Panc1 (cell line): ENCODE measurements at regions not wholly inside any gene's neighbourhood (a gene's known extent, or its start where the extent isn't known, plus 50 kb on each side); places are given as distances from the start of the nearest gene placed in this dataset.
"Not testable (repeated sequence)": the region's sequence is repeated elsewhere in the genome, so short reads cannot be mapped to it uniquely, and the experiment has no call there.

Experiments
- ATAC-seq: fragments of 200-7000 bp; cut with Tn5 transposase; 2 replicates; pipeline ENCODE4 v1.9.1; 2020; ENCODE audit warnings: mild to moderate bottlenecking, moderate library complexity
- BruUV-seq: library from RNA; stranded (reverse); fragments of 400-500 nt; replicated peaks from 2 replicates; lab custom pipeline; 2021; lab: Mats Ljungman, UMichigan
- CTCF ChIA-PET: fragments of 300-600 bp; sonication (Branson Sonifier 250); formaldehyde crosslinking; loops from one replicate; lab custom pipeline; 2022; ENCODE audit warnings: antibody characterized with exemption; lab: Charles Lee
- POLR2A ChIA-PET: fragments of 300-600 bp; sonication (Branson Sonifier 250); formaldehyde crosslinking; loops from one replicate; lab custom pipeline; 2022; ENCODE audit warnings: antibody characterized with exemption; lab: Charles Lee
- DNase-seq: peaks from one replicate; pipeline ENCODE4 v3.0.0-alpha.2; 2010; ENCODE audit warnings: low read depth, low spot score
- H3K27ac ChIP-seq: 2 replicates; pipeline ENCODE4 v1.5.1; 2011; ENCODE audit warnings: mild to moderate bottlenecking, low read length, inconsistent platforms
- H3K27me3 ChIP-seq: fragments of 200-500 bp; sonication (Bioruptor generic); 2 replicates; pipeline ENCODE4 v1.6.0; 2014; ENCODE audit warnings: low read length, inconsistent platforms; ENCODE audit not compliant: control insufficient read depth, insufficient read depth
- H3K36me3 ChIP-seq: fragments of 200-500 bp; sonication (Bioruptor generic); 2 replicates; pipeline ENCODE4 v1.5.1; 2014; ENCODE audit warnings: inconsistent platforms, mild to moderate bottlenecking, low read length, moderate library complexity; ENCODE audit not compliant: control insufficient read depth, insufficient read depth
- H3K4me1 ChIP-seq: 2 replicates; pipeline ENCODE4 v1.5.1; 2011; ENCODE audit warnings: inconsistent platforms, mild to moderate bottlenecking, low read length, moderate library complexity; ENCODE audit not compliant: control insufficient read depth, insufficient read depth
- H3K4me3 ChIP-seq, 2 experiments: 2 replicates each; pipeline ENCODE4 v1.5.1; 2011 to 2012; ENCODE audit warnings: low read depth in 2 of 2, low read length in 2 of 2, mild to moderate bottlenecking in 2 of 2, inconsistent platforms in 1 of 2, moderate library complexity in 1 of 2
- H3K9me3 ChIP-seq: fragments of 200-500 bp; sonication (Bioruptor generic); 2 replicates; pipeline ENCODE4 v1.5.1; 2014; ENCODE audit warnings: low read depth, mild to moderate bottlenecking, inconsistent platforms, low read length, moderate library complexity; ENCODE audit not compliant: control insufficient read depth, insufficient read depth
- POLR2AphosphoS5 ChIP-seq: IDR thresholded peaks from 2 replicates; pipeline ENCODE4 v1.6.1; 2012; ENCODE audit warnings: mild to moderate bottlenecking, low read depth, low read length, moderate library complexity
- REST ChIP-seq, 2 experiments: IDR thresholded peaks; 2 replicates each; pipeline ENCODE4 v1.6.1; 2011 to 2012; ENCODE audit warnings: low read depth in 2 of 2, control low read depth in 1 of 2, low read length in 1 of 2, mild to moderate bottlenecking in 1 of 2, moderate library complexity in 1 of 2; ENCODE audit not compliant: insufficient read depth in 1 of 2
- SIN3A ChIP-seq: IDR thresholded peaks from 2 replicates; pipeline ENCODE4 v1.6.1; 2012; ENCODE audit warnings: low read depth, mild to moderate bottlenecking, low read length, moderate library complexity, borderline replicate concordance; ENCODE audit not compliant: insufficient read depth
- TCF7L2 ChIP-seq: IDR thresholded peaks from 2 replicates; pipeline ENCODE4 v1.6.1; 2011; ENCODE audit warnings: mild to moderate bottlenecking, low read depth, low read length, inconsistent platforms
- in situ Hi-C: cut with HindIII; loops from 2 replicates; pipeline ENCODE4 v1.10.0; 2016; ENCODE audit warnings: low sequenced_read_pairs, low pct_unique_long_range_greater_than_20kb
- intact Hi-C: fragments of 100-400 bp; cut with micrococcal nuclease; formaldehyde crosslinking; loops from one replicate; pipeline ENCODE4 v1.10.0; 2022; ENCODE audit not compliant: unreplicated experiment
- TF ChIP-seq, protein P1 (sequence below): fragments of 450-650 bp; IDR thresholded peaks from 2 replicates; pipeline ENCODE4 v1.5.1; 2017; ENCODE audit warnings: mild to moderate bottlenecking

GRCh38 chr3:61409638-61410037, 151.7 kb upstream of the PTPRG start:
- Histone ChIP-seq H3K27ac (no peak overlapping the region), H3K4me1 (no peaks in the 10 kb centered on the region), H3K4me3 (no peak overlapping the region), H3K9me3 (no peaks in the 10 kb centered on the region), H3K27me3 (no peaks in the 10 kb centered on the region), H3K36me3 (no peaks in the 10 kb centered on the region)
- intact Hi-C loops: no loop called here
- DNase-seq: no peak
- TF ChIP-seq REST (IDR thresholded peaks at IDR 0.05; ENCODE audit: insufficient read depth in 1 of 2, low read depth in 2 of 2, low read length in 1 of 2): no peak
- no peak for TF ChIP-seq TCF7L2
- TF ChIP-seq, protein P1, sequence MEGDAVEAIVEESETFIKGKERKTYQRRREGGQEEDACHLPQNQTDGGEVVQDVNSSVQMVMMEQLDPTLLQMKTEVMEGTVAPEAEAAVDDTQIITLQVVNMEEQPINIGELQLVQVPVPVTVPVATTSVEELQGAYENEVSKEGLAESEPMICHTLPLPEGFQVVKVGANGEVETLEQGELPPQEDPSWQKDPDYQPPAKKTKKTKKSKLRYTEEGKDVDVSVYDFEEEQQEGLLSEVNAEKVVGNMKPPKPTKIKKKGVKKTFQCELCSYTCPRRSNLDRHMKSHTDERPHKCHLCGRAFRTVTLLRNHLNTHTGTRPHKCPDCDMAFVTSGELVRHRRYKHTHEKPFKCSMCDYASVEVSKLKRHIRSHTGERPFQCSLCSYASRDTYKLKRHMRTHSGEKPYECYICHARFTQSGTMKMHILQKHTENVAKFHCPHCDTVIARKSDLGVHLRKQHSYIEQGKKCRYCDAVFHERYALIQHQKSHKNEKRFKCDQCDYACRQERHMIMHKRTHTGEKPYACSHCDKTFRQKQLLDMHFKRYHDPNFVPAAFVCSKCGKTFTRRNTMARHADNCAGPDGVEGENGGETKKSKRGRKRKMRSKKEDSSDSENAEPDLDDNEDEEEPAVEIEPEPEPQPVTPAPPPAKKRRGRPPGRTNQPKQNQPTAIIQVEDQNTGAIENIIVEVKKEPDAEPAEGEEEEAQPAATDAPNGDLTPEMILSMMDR: no peak
- no peak for TF ChIP-seq SIN3A
- TF ChIP-seq POLR2AphosphoS5: no peak
- POLR2A ChIA-PET: no interaction called here
- CTCF ChIA-PET: no interaction called here
- BruUV-seq: no TSS peak
- in situ Hi-C loops: no loop called here
- no peak for ATAC-seq

GRCh38 chr3:61410358-61410757, 151.0 kb upstream of the PTPRG start:
- H3K36me3 ChIP-seq, H3K4me3 ChIP-seq, ATAC-seq, DNase-seq, POLR2A ChIA-PET, H3K4me1 ChIP-seq, H3K9me3 ChIP-seq, in situ Hi-C loops, intact Hi-C loops, BruUV-seq, H3K27me3 ChIP-seq, H3K27ac ChIP-seq, CTCF ChIA-PET: not testable (repeated sequence)

- Histone ChIP-seq H3K27me3 (no peaks in the 10 kb centered on the region), H3K27ac (no peak overlapping the region), H3K4me3 (no peak overlapping the region), H3K9me3 (no peaks in the 10 kb centered on the region), H3K36me3 (no peaks in the 10 kb centered on the region), H3K4me1 (no peaks in the 10 kb centered on the region)
- in situ Hi-C loops: no loop called here
- intact Hi-C loops: no loop called here
- ChIA-PET POLR2A (no interaction called here), CTCF (no interaction called here)
- ATAC-seq (no peak), DNase-seq (no peak)
- no peak for TF ChIP-seq POLR2AphosphoS5
- no peak for TF ChIP-seq TCF7L2
- TF ChIP-seq SIN3A: no peak
- TF ChIP-seq, protein P1: no peak
- no peak for TF ChIP-seq REST (IDR thresholded peaks at IDR 0.05; ENCODE audit: insufficient read depth in 1 of 2, low read depth in 2 of 2, low read length in 1 of 2)
- no TSS peak for BruUV-seq
Observed at GRCh38 chr3:61411009-61411662, 150.2 kb upstream of the PTPRG start.
